DMS114 treated with DMSO at 0.1 percent for 48 hours (cell line): ENCODE measurements at regions not wholly inside any gene's neighbourhood (a gene's known extent, or its start where the extent isn't known, plus 50 kb on each side); places are given as distances from the start of the nearest gene placed in this dataset.
A peak's percentile ranks its signal among the peaks of the same experiment; 100 is the strongest.

Experiments
- DNase-seq: peaks from one replicate; lab custom pipeline; 2025; ENCODE audit not compliant: unreplicated experiment; lab: John Stamatoyannopoulos, UW

- no peak for DNase-seq
These were observed 182.6 kb downstream of the DHX35 start for GRCh38 chr20:39144757-39145156.

GRCh38 chr20:39142407-39143096, 180.4 kb downstream of the DHX35 start:
- no peak for DNase-seq

- no peak for DNase-seq
These were observed 175.2 kb downstream of the DHX35 start for GRCh38 chr20:39137299-39137698.

GRCh38 chr20:39136798-39137197, 174.7 kb downstream of the DHX35 start:
- DNase-seq = no peak

GRCh38 chr20:39135885-39136544, 173.9 kb downstream of the DHX35 start:
- no peak for DNase-seq

GRCh38 chr20:39133201-39133600, 171.1 kb downstream of the DHX35 start:
- no peak for DNase-seq

GRCh38 chr20:39132511-39132910, 170.4 kb downstream of the DHX35 start:
- DNase-seq = no peak

GRCh38 chr20:39132093-39132492, 169.9 kb downstream of the DHX35 start:
- no peak for DNase-seq

GRCh38 chr20:39130627-39131026, 168.5 kb downstream of the DHX35 start:
- DNase-seq = no peak

- DNase-seq = no peak
These were observed 167.4 kb downstream of the DHX35 start for GRCh38 chr20:39129523-39129922.

- no peak for DNase-seq
These were observed 161.9 kb downstream of the DHX35 start for GRCh38 chr20:39124064-39124463.

GRCh38 chr20:39123185-39123557, 161.0 kb downstream of the DHX35 start:
- DNase-seq = no peak

- no peak for DNase-seq
These were observed 155.3 kb downstream of the DHX35 start for GRCh38 chr20:39117491-39117890.

- no peak for DNase-seq
These were observed 153.9 kb downstream of the DHX35 start for GRCh38 chr20:39116020-39116419.

- peak; percentile 52 for DNase-seq
These were observed 150.1 kb downstream of the DHX35 start for GRCh38 chr20:39112178-39112743.

GRCh38 chr20:39111359-39112177, 149.4 kb downstream of the DHX35 start:
- DNase-seq = no peak

GRCh38 chr20:39110819-39111136, 148.6 kb downstream of the DHX35 start:
- no peak for DNase-seq

GRCh38 chr20:39109933-39110818, 148.0 kb downstream of the DHX35 start:
- DNase-seq = no peak

GRCh38 chr20:39108746-39109145, 146.6 kb downstream of the DHX35 start:
- no peak for DNase-seq

- no peak for DNase-seq
These were observed 145.6 kb downstream of the DHX35 start for GRCh38 chr20:39107741-39108140.

GRCh38 chr20:39106791-39107190, 144.6 kb downstream of the DHX35 start:
- no peak for DNase-seq
